ENCODE measurements at regions not wholly inside any gene's neighbourhood (a gene's known extent, or its start where the extent isn't known, plus 50 kb on each side); places are given as distances from the start of the nearest gene placed in this dataset.

- no peak for DNase-seq (ENCODE audit: low spot score)
Observed at GRCh38 chr3:24843955-24844354, 349.3 kb upstream of the THRB start.

- DNase-seq (ENCODE audit: low spot score) = no peak
Observed at GRCh38 chr3:24845524-24846155, 351.0 kb upstream of the THRB start.

GRCh38 chr3:24846286-24846860 lies 351.7 kb upstream of the THRB start:
- DNase-seq (ENCODE audit: low spot score) = no peak

GRCh38 chr3:24850245-24850644 lies 355.6 kb upstream of the THRB start:
- no peak for DNase-seq (ENCODE audit: low spot score)

GRCh38 chr3:24853685-24854490 lies 359.2 kb upstream of the THRB start:
- no peak for DNase-seq (ENCODE audit: low spot score)

GRCh38 chr3:24854748-24855147 lies 360.1 kb upstream of the THRB start:
- DNase-seq (ENCODE audit: low spot score) = no peak

GRCh38 chr3:24857945-24858344 lies 363.3 kb upstream of the THRB start:
- no peak for DNase-seq (ENCODE audit: low spot score)

GRCh38 chr3:24863215-24863614 lies 368.6 kb upstream of the THRB start:
- DNase-seq (ENCODE audit: low spot score) = no peak

- DNase-seq (ENCODE audit: low spot score) = no peak
Observed at GRCh38 chr3:24867783-24868182, 373.1 kb upstream of the THRB start.

- DNase-seq (ENCODE audit: low spot score) = no peak
Observed at GRCh38 chr3:24881239-24881638, 386.6 kb upstream of the THRB start.

GRCh38 chr3:24886501-24886900 lies 391.9 kb upstream of the THRB start:
- no peak for DNase-seq (ENCODE audit: low spot score)

GRCh38 chr3:24890012-24890411 lies 395.4 kb upstream of the THRB start:
- DNase-seq (ENCODE audit: low spot score) = no peak

- no peak for DNase-seq (ENCODE audit: low spot score)
Observed at GRCh38 chr3:24899373-24899772, 404.7 kb upstream of the THRB start.

- DNase-seq (ENCODE audit: low spot score) = no peak
Observed at GRCh38 chr3:24899901-24900603, 405.4 kb upstream of the THRB start.

GRCh38 chr3:24905266-24905665 lies 410.6 kb upstream of the THRB start:
- DNase-seq (ENCODE audit: low spot score) = no peak

- DNase-seq (ENCODE audit: low spot score) = no peak
Observed at GRCh38 chr3:24907106-24907505, 412.5 kb upstream of the THRB start.

- DNase-seq (ENCODE audit: low spot score) = no peak
Observed at GRCh38 chr3:24911076-24911475, 416.4 kb upstream of the THRB start.

- no peak for DNase-seq (ENCODE audit: low spot score)
Observed at GRCh38 chr3:24915639-24916038, 421.0 kb upstream of the THRB start.

GRCh38 chr3:24917908-24918307 lies 423.3 kb upstream of the THRB start:
- DNase-seq (ENCODE audit: low spot score) = no peak

- DNase-seq (ENCODE audit: low spot score) = no peak
Observed at GRCh38 chr3:24923570-24923969, 428.9 kb upstream of the THRB start.

GRCh38 chr3:24929521-24929920 lies 434.9 kb upstream of the THRB start:
- no peak for DNase-seq (ENCODE audit: low spot score)

GRCh38 chr3:24933401-24933800 lies 438.8 kb upstream of the THRB start:
- DNase-seq (ENCODE audit: low spot score) = no peak

GRCh38 chr3:24936574-24936973 lies 441.9 kb upstream of the THRB start:
- DNase-seq (ENCODE audit: low spot score) = no peak
